CD14-positive monocyte (primary cell): ENCODE measurements at regions not wholly inside any gene's neighbourhood (a gene's known extent, or its start where the extent isn't known, plus 50 kb on each side); places are given as distances from the start of the nearest gene placed in this dataset.

Experiments
- DNase-seq, 3 donors: peaks; one replicate each; pipeline ENCODE4 v3.0.0-alpha.2; 2011 to 2022
- H2AFZ ChIP-seq: 2 replicates; pipeline ENCODE4 v1.6.0; 2012; ENCODE audit warnings: mild to moderate bottlenecking, low read depth, low read length, inconsistent platforms; ENCODE audit not compliant: insufficient read depth, poor library complexity, severe bottlenecking
- H3K27ac ChIP-seq, 2 donors: 1 replicate in 1 of 2; 2 replicates in 1 of 2; pipeline ENCODE4 v1.5.1; 2012 to 2013; ENCODE audit warnings: low read length in 2 of 2, control low read depth in 1 of 2, inconsistent platforms in 1 of 2, low read depth in 1 of 2, mild to moderate bottlenecking in 1 of 2
- H3K27me3 ChIP-seq, 2 donors: one replicate each; pipeline versions ENCODE4 v1.6.0 to v1.6.1; 2011 to 2013; ENCODE audit warnings: low read length in 2 of 2; ENCODE audit not compliant: control insufficient read depth in 2 of 2, insufficient read depth in 2 of 2
- H3K36me3 ChIP-seq, 2 donors: replicated peaks in 1 of 2; 1 replicate in 1 of 2; 2 replicates in 1 of 2; pipeline versions ENCODE4 v1.5.1 to v1.6.1; 2012 to 2013; ENCODE audit warnings: low read length in 2 of 2, control low read depth in 1 of 2, inconsistent platforms in 1 of 2, mild to moderate bottlenecking in 1 of 2; ENCODE audit not compliant: insufficient read depth in 2 of 2, control insufficient read depth in 1 of 2
- H3K4me1 ChIP-seq, 2 donors: 1 replicate in 1 of 2; 2 replicates in 1 of 2; pipeline versions ENCODE4 v1.5.1 to v1.6.1; 2012 to 2013; ENCODE audit warnings: low read length in 2 of 2, control low read depth in 1 of 2, inconsistent platforms in 1 of 2, mild to moderate bottlenecking in 1 of 2, moderate library complexity in 1 of 2; ENCODE audit not compliant: insufficient read depth in 2 of 2, control insufficient read depth in 1 of 2
- H3K4me2 ChIP-seq: replicated peaks from 2 replicates; pipeline ENCODE3; 2012; ENCODE audit warnings: low read length, moderate library complexity, mild to moderate bottlenecking; ENCODE audit not compliant: poor library complexity, severe bottlenecking; ENCODE audit errors: extremely low read depth
- H3K4me3 ChIP-seq, 3 experiments: fragments of 200-600 bp in 1 of 3; sonication (generic) in 1 of 3; replicated peaks in 1 of 3; 1 replicate in 2 of 3; 2 replicates in 1 of 3; pipeline ENCODE4 v1.5.1; 2011 to 2013; ENCODE audit warnings: low read length in 3 of 3, mild to moderate bottlenecking in 3 of 3, control low read depth in 2 of 3, low read depth in 2 of 3, inconsistent platforms in 1 of 3, moderate library complexity in 1 of 3
- H3K79me2 ChIP-seq: 2 replicates; pipeline ENCODE4 v1.6.0; 2012; ENCODE audit warnings: mild to moderate bottlenecking, control low read depth, inconsistent platforms, low read length, moderate library complexity; ENCODE audit not compliant: insufficient read depth
- H3K9ac ChIP-seq: 2 replicates; pipeline ENCODE4 v1.6.0; 2017; ENCODE audit warnings: low read length, mild to moderate bottlenecking; ENCODE audit not compliant: insufficient read depth, poor library complexity, severe bottlenecking
- H3K9me3 ChIP-seq, 2 donors: replicated peaks in 1 of 2; 1 replicate in 1 of 2; 2 replicates in 1 of 2; pipeline versions ENCODE4 v1.5.1 to v1.6.1; 2012 to 2013; ENCODE audit warnings: low read length in 2 of 2, control low read depth in 1 of 2; ENCODE audit not compliant: control insufficient read depth in 1 of 2, insufficient read depth in 1 of 2
- H4K20me1 ChIP-seq: 2 replicates; pipeline ENCODE4 v1.6.0; 2012; ENCODE audit warnings: mild to moderate bottlenecking, low read length, control low read depth, moderate library complexity; ENCODE audit not compliant: insufficient read depth
- H3K27ac Mint-ChIP-seq, 7 donors: one replicate each; pipeline ENCODE4 v1.8.0; 2020; ENCODE audit warnings: mild to moderate bottlenecking in 7 of 7, mixed read lengths in 7 of 7, moderate library complexity in 6 of 7, inconsistent platforms in 2 of 7
- H3K27me3 Mint-ChIP-seq, 3 donors: one replicate each; pipeline ENCODE4 v1.8.0; 2021 to 2022; ENCODE audit warnings: low read depth in 3 of 3, mild to moderate bottlenecking in 3 of 3, mixed read lengths in 3 of 3, moderate library complexity in 3 of 3, inconsistent platforms in 1 of 3
- H3K36me3 Mint-ChIP-seq, 2 donors: one replicate each; pipeline ENCODE4 v1.8.0; 2020; ENCODE audit warnings: mixed read lengths in 2 of 2, inconsistent platforms in 1 of 2, mild to moderate bottlenecking in 1 of 2
- H3K4me1 Mint-ChIP-seq: one replicate; pipeline ENCODE4 v1.8.0; 2020; ENCODE audit warnings: mild to moderate bottlenecking, mixed read lengths
- H3K4me3 Mint-ChIP-seq, 2 donors: one replicate each; pipeline ENCODE4 v1.8.0; 2020; ENCODE audit warnings: mild to moderate bottlenecking in 2 of 2, mixed read lengths in 2 of 2, moderate library complexity in 1 of 2
- H3K9me3 Mint-ChIP-seq, 7 donors: one replicate each; pipeline ENCODE4 v1.8.0; 2020 to 2022; ENCODE audit warnings: mixed read lengths in 7 of 7, mild to moderate bottlenecking in 6 of 7, moderate library complexity in 6 of 7, inconsistent platforms in 2 of 7
- CTCF ChIP-seq: fragments of 200-600 bp; IDR thresholded peaks from one replicate; pipeline ENCODE4 v1.8.0; 2022; ENCODE audit warnings: antibody characterized with exemption, mild to moderate bottlenecking
- WGBS: methylation state at CpG from one replicate; pipeline ENCODE4 v1.1.5; 2013; ENCODE audit warnings: missing lambda C conversion rate; ENCODE audit not compliant: insufficient coverage; 5-methylcytosine and 5-hydroxymethylcytosine counted together
- intact Hi-C, 2 donors: fragments of 100-400 bp; cut with micrococcal nuclease; formaldehyde crosslinking; loops; one replicate each; pipeline versions ENCODE4 v1.15.0 to v1.15.1; 2023

DNA sequence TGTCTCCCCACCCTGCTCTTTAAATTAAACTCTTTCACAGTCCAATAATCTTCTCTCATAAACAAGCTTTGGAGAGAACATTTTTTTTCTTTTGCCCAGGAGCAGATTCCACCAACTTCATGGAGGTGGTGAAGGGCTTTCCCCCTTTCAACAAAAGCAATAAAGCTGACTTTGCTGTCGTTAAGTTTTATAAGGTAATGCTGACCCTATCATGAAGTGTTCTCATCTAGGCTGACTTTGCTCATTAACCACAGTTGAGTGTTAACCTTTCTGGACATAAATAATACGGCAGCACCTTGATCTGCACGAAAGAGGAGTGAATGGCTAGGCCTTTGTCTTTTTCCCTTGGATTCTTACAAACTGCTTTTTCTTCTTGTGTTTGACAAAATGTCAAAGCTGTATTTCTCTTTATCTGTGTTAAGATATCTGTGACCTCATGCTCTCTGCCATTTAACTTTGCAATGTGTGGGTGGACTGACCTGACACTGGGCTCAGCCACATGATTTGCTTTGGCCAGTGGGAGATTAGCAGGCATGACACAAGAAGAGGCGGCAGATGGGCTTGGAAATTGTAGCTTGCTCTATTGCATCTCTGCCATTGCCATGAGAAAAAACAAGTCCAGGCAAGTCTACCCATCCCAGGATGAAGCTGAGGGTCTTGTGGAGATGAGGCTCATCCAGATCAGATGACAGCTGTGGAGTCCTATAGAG is 470.9 kb upstream of the CCDC196 start:
- H3K27me3 ChIP-seq: no peaks in the 10 kb centered on the region
- no peak for DNase-seq
- no peaks in the 10 kb centered on the region for H3K36me3 ChIP-seq
- no peaks in the 10 kb centered on the region for H3K79me2 ChIP-seq
- no peaks in the 10 kb centered on the region for H4K20me1 ChIP-seq
- peaks cover 0 to 6% (median 0%) of the 10 kb centered on the region in 3 donors for H3K27me3 Mint-ChIP-seq
- H3K36me3 Mint-ChIP-seq: no peaks in the 10 kb centered on the region
- H3K9me3 Mint-ChIP-seq: peaks cover 5 to 16% (median 15%) of the 10 kb centered on the region in 7 donors
- no peak overlapping the region for H3K27ac Mint-ChIP-seq
- TF ChIP-seq CTCF: no peak
- H3K4me1 Mint-ChIP-seq: no peaks in the 10 kb centered on the region
- intact Hi-C loops: no loop called here
- H3K27ac ChIP-seq: no peak overlapping the region
- no peak overlapping the region for H3K4me3 Mint-ChIP-seq
- no peaks in the 10 kb centered on the region for H3K4me1 ChIP-seq
- H3K4me3 ChIP-seq: no peak overlapping the region
- H3K9me3 ChIP-seq: peaks cover 0 to 9% of the 10 kb centered on the region in 2 donors
- H3K4me2 ChIP-seq: no peak overlapping the region
- H2AFZ ChIP-seq: no peak overlapping the region
- WGBS: no CpG with 5 or more reads among the region's 4 CpGs
- H3K9ac ChIP-seq: no peak overlapping the region

- H3K27me3 ChIP-seq: no peaks in the 10 kb centered on the region
- H3K9me3 Mint-ChIP-seq: peaks cover 5 to 17% (median 13%) of the 10 kb centered on the region in 7 donors
- WGBS: no CpG with 5 or more reads among the region's 1 CpG
These were observed 468.2 kb upstream of the CCDC196 start for GRCh38 chr14:66017927-66018326.

More at GRCh38 chr14:66017927-66018326, 468.2 kb upstream of the CCDC196 start:
- H3K4me3 Mint-ChIP-seq: no peak overlapping the region
- Histone ChIP-seq H3K4me3 (no peak overlapping the region), H3K36me3 (no peaks in the 10 kb centered on the region), H3K9me3 (peaks cover 0 to 9% of the 10 kb centered on the region in 2 donors), H2AFZ (no peak overlapping the region), H4K20me1 (no peaks in the 10 kb centered on the region), H3K9ac (no peak overlapping the region), H3K4me2 (no peak overlapping the region), H3K27ac (no peak overlapping the region), H3K4me1 (no peaks in the 10 kb centered on the region), H3K79me2 (no peaks in the 10 kb centered on the region)
- no peak overlapping the region for H3K27ac Mint-ChIP-seq
- H3K4me1 Mint-ChIP-seq: no peaks in the 10 kb centered on the region
- no peaks in the 10 kb centered on the region for H3K36me3 Mint-ChIP-seq
- H3K27me3 Mint-ChIP-seq: peaks cover 0 to 3% (median 0%) of the 10 kb centered on the region in 3 donors
- intact Hi-C loops: no loop called here
- no peak for DNase-seq
- no peak for TF ChIP-seq CTCF
